ENCODE measurements at regions not wholly inside any gene's neighbourhood (a gene's known extent, or its start where the extent isn't known, plus 50 kb on each side); places are given as distances from the start of the nearest gene placed in this dataset.

DNA sequence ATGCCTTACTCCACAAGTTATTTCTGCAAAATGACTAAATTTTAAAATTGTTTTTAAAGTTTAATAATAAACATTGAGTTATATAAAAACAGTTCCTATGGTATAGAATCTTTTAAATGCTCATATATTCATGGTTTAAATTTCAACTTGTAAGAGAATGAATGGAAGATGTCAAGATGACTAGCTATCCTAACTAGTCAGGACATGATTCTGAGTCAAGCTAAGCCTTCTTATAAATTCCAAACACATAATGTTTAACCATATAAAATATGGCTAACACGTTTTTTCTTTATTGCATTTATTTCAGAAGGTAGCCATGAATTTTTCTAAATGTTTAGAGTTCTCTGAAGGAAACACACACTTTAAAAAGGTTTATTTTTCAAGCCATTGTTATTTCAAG, 320.4 kb downstream of the CBLN2 start:
- no peak for DNase-seq (ENCODE audit: low read depth)
- TF ChIP-seq, protein P1, sequence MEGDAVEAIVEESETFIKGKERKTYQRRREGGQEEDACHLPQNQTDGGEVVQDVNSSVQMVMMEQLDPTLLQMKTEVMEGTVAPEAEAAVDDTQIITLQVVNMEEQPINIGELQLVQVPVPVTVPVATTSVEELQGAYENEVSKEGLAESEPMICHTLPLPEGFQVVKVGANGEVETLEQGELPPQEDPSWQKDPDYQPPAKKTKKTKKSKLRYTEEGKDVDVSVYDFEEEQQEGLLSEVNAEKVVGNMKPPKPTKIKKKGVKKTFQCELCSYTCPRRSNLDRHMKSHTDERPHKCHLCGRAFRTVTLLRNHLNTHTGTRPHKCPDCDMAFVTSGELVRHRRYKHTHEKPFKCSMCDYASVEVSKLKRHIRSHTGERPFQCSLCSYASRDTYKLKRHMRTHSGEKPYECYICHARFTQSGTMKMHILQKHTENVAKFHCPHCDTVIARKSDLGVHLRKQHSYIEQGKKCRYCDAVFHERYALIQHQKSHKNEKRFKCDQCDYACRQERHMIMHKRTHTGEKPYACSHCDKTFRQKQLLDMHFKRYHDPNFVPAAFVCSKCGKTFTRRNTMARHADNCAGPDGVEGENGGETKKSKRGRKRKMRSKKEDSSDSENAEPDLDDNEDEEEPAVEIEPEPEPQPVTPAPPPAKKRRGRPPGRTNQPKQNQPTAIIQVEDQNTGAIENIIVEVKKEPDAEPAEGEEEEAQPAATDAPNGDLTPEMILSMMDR (IDR thresholded peaks at IDR 0.05; ENCODE audit: control insufficient read depth, insufficient read depth, low read depth, low read length, missing control alignments), result no peak
- H3K4me3 ChIP-seq (ENCODE audit: control insufficient read depth, low read depth, low read length), result no peak overlapping the region

DNA sequence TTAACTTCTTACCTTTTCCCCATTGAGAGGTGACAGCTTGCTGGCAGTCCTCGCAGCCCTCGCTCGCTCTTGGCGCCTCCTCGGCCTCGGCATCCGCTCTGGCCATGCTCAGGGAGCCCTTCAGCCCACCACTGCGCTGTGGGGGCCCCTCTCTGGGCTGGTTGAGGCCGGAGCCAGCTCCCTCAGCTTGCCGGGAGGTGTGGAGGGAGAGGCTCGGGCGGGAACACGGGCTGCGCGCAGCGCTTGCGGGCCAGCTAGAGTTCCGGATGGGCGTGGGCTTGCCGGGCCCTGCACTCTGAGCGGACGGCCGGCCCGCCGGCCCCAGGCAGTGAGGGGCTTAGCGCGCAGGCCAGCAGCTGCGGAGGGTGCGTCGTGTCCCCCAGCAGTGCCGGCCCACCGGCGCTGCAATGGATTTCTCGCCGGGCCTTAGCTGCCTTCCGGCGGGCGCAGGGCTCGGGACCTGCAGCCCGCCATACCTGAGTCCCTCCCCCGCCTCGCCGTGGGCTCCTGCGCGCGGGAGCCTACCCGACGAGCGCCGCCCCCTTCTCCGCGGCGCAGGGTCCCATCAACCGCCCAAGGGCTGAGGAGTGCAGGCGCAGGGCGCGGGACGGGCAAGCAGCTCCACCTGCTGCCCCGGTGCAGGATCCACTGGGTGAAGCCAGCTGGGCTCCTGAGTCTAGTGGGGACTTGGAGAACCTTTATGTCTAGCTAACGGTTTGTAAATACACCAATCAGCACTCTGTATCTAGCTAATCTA, 335.0 kb downstream of the CBLN2 start:
- no peak overlapping the region for H3K4me3 ChIP-seq (ENCODE audit: control insufficient read depth, low read depth, low read length)
- TF ChIP-seq, protein P1 (IDR thresholded peaks at IDR 0.05; ENCODE audit: control insufficient read depth, insufficient read depth, low read depth, low read length, missing control alignments), result no peak
- no peak for DNase-seq (ENCODE audit: low read depth)

DNA sequence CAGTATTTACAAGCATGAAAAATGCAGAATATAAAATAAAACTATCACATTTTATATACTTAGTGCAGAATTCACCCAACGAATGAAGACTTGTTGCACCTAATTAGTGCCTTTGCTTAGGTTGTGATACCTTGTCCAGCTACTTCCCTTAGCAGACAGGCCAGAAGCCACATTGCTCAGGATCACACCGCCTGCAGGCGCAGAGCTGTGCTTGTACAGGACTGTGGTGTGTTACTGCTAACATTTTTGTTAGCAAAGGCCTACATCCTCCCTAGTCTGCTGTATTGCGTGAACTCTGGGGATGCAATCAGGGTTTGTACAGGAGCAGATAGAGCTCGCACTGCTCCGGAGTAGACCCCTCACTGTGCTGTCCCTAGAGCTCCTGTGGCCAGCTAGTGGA, 336.9 kb downstream of the CBLN2 start:
- H3K4me3 ChIP-seq (ENCODE audit: control insufficient read depth, low read depth, low read length), result no peak overlapping the region
- DNase-seq (ENCODE audit: low read depth), result no peak
- TF ChIP-seq, protein P1 (IDR thresholded peaks at IDR 0.05; ENCODE audit: control insufficient read depth, insufficient read depth, low read depth, low read length, missing control alignments), result no peak

DNA sequence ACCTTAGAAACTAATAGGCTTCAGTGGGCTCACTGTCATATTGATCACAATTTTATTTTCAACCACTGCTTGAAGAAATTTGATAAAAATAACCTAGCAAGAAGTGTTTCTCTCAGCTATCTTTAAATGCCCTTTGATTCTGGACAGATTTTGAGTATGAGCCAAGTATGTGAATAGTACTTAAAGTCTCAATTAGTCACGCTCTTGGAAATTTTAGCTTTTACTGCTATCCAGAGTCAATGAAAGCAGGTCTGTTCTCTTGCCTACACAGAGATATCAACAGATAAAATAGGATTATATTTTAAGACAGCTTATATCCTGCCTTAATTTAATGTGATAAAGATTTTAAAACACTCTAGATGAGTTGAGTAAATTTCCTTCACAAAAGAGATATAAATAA, 337.3 kb downstream of the CBLN2 start:
- H3K4me3 ChIP-seq (ENCODE audit: control insufficient read depth, low read depth, low read length), result no peak overlapping the region
- DNase-seq (ENCODE audit: low read depth), result no peak
- TF ChIP-seq, protein P1 (IDR thresholded peaks at IDR 0.05; ENCODE audit: control insufficient read depth, insufficient read depth, low read depth, low read length, missing control alignments), result no peak

DNA sequence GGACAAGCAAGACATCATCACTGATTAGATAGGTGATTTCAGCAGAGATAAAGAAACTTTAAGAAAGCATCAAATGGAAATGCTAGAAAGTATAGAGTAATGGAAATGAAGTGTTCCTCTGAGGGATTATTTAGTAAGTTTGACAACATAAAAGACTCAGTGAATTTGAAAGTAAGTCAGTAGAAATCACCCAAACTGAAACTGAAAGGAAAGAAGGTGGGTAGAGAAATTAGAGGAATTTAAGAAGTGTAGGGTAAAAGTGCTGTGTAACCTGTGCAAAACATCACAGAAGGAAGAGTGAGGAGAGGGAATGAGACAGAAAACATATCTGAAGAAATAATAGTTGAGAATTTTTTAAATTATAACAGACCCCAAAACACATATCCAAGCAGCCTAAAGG, 343.1 kb downstream of the CBLN2 start:
- TF ChIP-seq, protein P1 (IDR thresholded peaks at IDR 0.05; ENCODE audit: control insufficient read depth, insufficient read depth, low read depth, low read length, missing control alignments), result no peak
- H3K4me3 ChIP-seq (ENCODE audit: control insufficient read depth, low read depth, low read length), result no peak overlapping the region
- DNase-seq (ENCODE audit: low read depth), result no peak

DNA sequence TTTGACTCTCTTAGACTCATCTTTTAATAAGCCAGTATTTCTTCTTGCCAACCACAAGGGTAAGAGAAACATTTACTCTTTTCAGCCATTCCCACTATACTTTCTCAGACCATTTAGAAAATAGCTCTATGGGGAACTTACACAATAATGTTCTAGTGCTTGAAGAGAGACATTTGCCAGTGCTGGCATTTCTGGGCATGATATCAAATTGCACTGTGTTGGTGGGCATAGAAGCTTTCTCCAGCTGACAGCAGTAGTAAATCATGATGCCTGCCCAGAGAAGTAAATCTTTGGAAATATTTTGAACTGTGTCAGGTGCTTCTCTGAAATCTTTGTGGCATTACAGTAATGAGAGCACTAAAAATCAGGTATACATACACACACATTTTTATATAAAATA, 346.6 kb downstream of the CBLN2 start:
- no peak for DNase-seq (ENCODE audit: low read depth)
- no peak overlapping the region for H3K4me3 ChIP-seq (ENCODE audit: control insufficient read depth, low read depth, low read length)
- TF ChIP-seq, protein P1 (IDR thresholded peaks at IDR 0.05; ENCODE audit: control insufficient read depth, insufficient read depth, low read depth, low read length, missing control alignments), result no peak
